ENCODE measurements at regions not wholly inside any gene's neighbourhood (a gene's known extent, or its start where the extent isn't known, plus 50 kb on each side); places are given as distances from the start of the nearest gene placed in this dataset.

- TF ChIP-seq HNF1A (IDR thresholded peaks at IDR 0.05; ENCODE audit: low read depth) (no peak), HNF1A (CRISPR knock-in tag; IDR thresholded peaks at IDR 0.05; ENCODE audit: borderline replicate concordance) (no peak), HINFP (CRISPR knock-in tag; IDR thresholded peaks at IDR 0.05; ENCODE audit: low read depth) (no peak), ATM (IDR thresholded peaks at IDR 0.05; ENCODE audit: borderline replicate concordance) (no peak), AKNA (CRISPR knock-in tag; IDR thresholded peaks at IDR 0.05; ENCODE audit: borderline replicate concordance) (no peak), CSRNP1 (CRISPR knock-in tag; IDR thresholded peaks at IDR 0.05) (no peak), ZBTB4 (CRISPR knock-in tag; IDR thresholded peaks at IDR 0.05; ENCODE audit: borderline replicate concordance) (no peak), ZNF224 (CRISPR knock-in tag; IDR thresholded peaks at IDR 0.05) (no peak)
Measured at GRCh38 chr5:164433106-164433870, 927.9 kb downstream of the MAT2B start (continued).
